Tibial artery (tissue), 4 donors: ENCODE measurements at regions not wholly inside any gene's neighbourhood (a gene's known extent, or its start where the extent isn't known, plus 50 kb on each side); places are given as distances from the start of the nearest gene placed in this dataset.

Source experiments
- DNase-seq, 2 donors: peaks; one replicate each; pipeline ENCODE4 v3.0.0-alpha.2; 2019
- H3K27ac ChIP-seq, 2 donors: fragments of 200-600 bp; sonication (generic) in 1 of 2; 1 replicate in 1 of 2; 2 replicates in 1 of 2; pipeline ENCODE4 v1.5.1; 2018 to 2019; ENCODE audit warnings: mild to moderate bottlenecking in 1 of 2
- H3K27me3 ChIP-seq, 2 donors: fragments of 200-600 bp; sonication (generic) in 1 of 2; one replicate each; pipeline versions ENCODE4 v1.5.1 to v1.6.0; 2016 to 2019
- H3K36me3 ChIP-seq, 3 donors: fragments of 200-600 bp; sonication (generic) in 2 of 3; one replicate each; pipeline ENCODE4 v1.5.1; 2016 to 2019; ENCODE audit warnings: mild to moderate bottlenecking in 2 of 3
- H3K4me1 ChIP-seq, 4 donors: fragments of 200-600 bp; sonication (generic) in 2 of 4; 1 replicate in 3 of 4; 2 replicates in 1 of 4; pipeline ENCODE4 v1.5.1; 2016 to 2019
- H3K4me3 ChIP-seq, 2 donors: fragments of 200-600 bp; sonication (generic) in 1 of 2; 1 replicate in 1 of 2; 2 replicates in 1 of 2; pipeline ENCODE4 v1.5.1; 2018 to 2019; ENCODE audit warnings: mild to moderate bottlenecking in 2 of 2
- H3K9me3 ChIP-seq, 3 donors: fragments of 200-600 bp; sonication (generic) in 1 of 3; one replicate each; pipeline ENCODE4 v1.5.1; 2016 to 2019
- intact Hi-C: fragments of 100-400 bp; cut with DNase I; formaldehyde crosslinking; loops from one replicate; pipeline ENCODE4 v1.15.0; 2023; ENCODE audit warnings: low total_unique reads
- TF ChIP-seq, protein P1 (sequence below), 2 experiments: fragments of 200-600 bp in 1 of 2; fragments of 450-650 bp in 1 of 2; IDR thresholded peaks; one replicate each; pipeline ENCODE4 v1.5.1; 2017 to 2019; ENCODE audit warnings: antibody characterized with exemption in 2 of 2, mild to moderate bottlenecking in 1 of 2, moderate library complexity in 1 of 2

DNA sequence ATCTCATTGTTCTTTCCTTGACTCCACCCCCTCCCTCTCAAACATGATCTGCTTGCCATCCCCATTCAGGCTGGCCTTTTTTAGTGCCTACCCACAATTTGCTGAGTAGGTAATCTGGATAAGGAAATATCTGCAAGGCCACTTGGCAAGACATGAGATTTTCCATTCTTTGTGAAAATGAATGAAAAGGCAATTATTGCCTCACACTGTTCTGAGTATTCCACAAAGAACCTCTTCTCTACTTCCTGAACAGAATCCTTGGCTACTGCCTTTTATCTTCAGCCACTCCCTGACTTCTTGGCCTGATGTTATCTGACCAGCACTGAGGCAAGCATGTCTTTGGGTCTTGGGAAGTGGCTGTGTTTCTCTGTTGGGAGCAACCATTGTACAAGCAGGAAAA is 263.2 kb upstream of the ATP2B1 start:
- Histone ChIP-seq H3K4me1 (no peaks in the 10 kb centered on the region), H3K9me3 (no peaks in the 10 kb centered on the region), H3K36me3 (no peaks in the 10 kb centered on the region), H3K27me3 (no peaks in the 10 kb centered on the region), H3K4me3 (no peak overlapping the region), H3K27ac (no peak overlapping the region)
- TF ChIP-seq, protein P1, sequence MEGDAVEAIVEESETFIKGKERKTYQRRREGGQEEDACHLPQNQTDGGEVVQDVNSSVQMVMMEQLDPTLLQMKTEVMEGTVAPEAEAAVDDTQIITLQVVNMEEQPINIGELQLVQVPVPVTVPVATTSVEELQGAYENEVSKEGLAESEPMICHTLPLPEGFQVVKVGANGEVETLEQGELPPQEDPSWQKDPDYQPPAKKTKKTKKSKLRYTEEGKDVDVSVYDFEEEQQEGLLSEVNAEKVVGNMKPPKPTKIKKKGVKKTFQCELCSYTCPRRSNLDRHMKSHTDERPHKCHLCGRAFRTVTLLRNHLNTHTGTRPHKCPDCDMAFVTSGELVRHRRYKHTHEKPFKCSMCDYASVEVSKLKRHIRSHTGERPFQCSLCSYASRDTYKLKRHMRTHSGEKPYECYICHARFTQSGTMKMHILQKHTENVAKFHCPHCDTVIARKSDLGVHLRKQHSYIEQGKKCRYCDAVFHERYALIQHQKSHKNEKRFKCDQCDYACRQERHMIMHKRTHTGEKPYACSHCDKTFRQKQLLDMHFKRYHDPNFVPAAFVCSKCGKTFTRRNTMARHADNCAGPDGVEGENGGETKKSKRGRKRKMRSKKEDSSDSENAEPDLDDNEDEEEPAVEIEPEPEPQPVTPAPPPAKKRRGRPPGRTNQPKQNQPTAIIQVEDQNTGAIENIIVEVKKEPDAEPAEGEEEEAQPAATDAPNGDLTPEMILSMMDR (IDR thresholded peaks at IDR 0.05) = no peak
- peak in 1 of 2 donors; percentile 28 for DNase-seq
- intact Hi-C loops = no loop called here

GRCh38 chr12:89970722-89971121 is 262.1 kb upstream of the ATP2B1 start:
- DNase-seq = no peak
- TF ChIP-seq, protein P1 (IDR thresholded peaks at IDR 0.05) = no peak
- no peak overlapping the region for H3K4me3 ChIP-seq
- no peaks in the 10 kb centered on the region for H3K36me3 ChIP-seq
- no peaks in the 10 kb centered on the region for H3K4me1 ChIP-seq
- no peak overlapping the region for H3K27ac ChIP-seq
- intact Hi-C loops = no loop called here
- H3K27me3 ChIP-seq = no peaks in the 10 kb centered on the region
- no peaks in the 10 kb centered on the region for H3K9me3 ChIP-seq

GRCh38 chr12:89969093-89969492 is 260.5 kb upstream of the ATP2B1 start:
- H3K27me3 ChIP-seq = no peaks in the 10 kb centered on the region
- no peak for DNase-seq
- no peak overlapping the region for H3K4me3 ChIP-seq
- TF ChIP-seq, protein P1 (IDR thresholded peaks at IDR 0.05) = no peak
- H3K36me3 ChIP-seq = no peaks in the 10 kb centered on the region
- intact Hi-C loops = no loop called here
- H3K27ac ChIP-seq = no peak overlapping the region
- no peaks in the 10 kb centered on the region for H3K9me3 ChIP-seq
- H3K4me1 ChIP-seq = no peaks in the 10 kb centered on the region

- Histone ChIP-seq H3K27ac (no peak overlapping the region), H3K27me3 (no peaks in the 10 kb centered on the region), H3K4me1 (no peaks in the 10 kb centered on the region), H3K36me3 (no peaks in the 10 kb centered on the region), H3K9me3 (no peaks in the 10 kb centered on the region), H3K4me3 (no peak overlapping the region)
- intact Hi-C loops = no loop called here
- TF ChIP-seq, protein P1 (IDR thresholded peaks at IDR 0.05) = no peak
- DNase-seq = no peak
Observed at GRCh38 chr12:89968151-89968700, 259.6 kb upstream of the ATP2B1 start.

- TF ChIP-seq, protein P1 (IDR thresholded peaks at IDR 0.05) = no peak
- no peaks in the 10 kb centered on the region for H3K4me1 ChIP-seq
- no peaks in the 10 kb centered on the region for H3K27me3 ChIP-seq
- H3K4me3 ChIP-seq = no peak overlapping the region
- no peak overlapping the region for H3K27ac ChIP-seq
- intact Hi-C loops = no loop called here
- H3K36me3 ChIP-seq = no peaks in the 10 kb centered on the region
- DNase-seq = no peak
- no peaks in the 10 kb centered on the region for H3K9me3 ChIP-seq
Observed at GRCh38 chr12:89966495-89967240, 258.0 kb upstream of the ATP2B1 start.
